ENCODE measurements at regions not wholly inside any gene's neighbourhood (a gene's known extent, or its start where the extent isn't known, plus 50 kb on each side); places are given as distances from the start of the nearest gene placed in this dataset.

DNA sequence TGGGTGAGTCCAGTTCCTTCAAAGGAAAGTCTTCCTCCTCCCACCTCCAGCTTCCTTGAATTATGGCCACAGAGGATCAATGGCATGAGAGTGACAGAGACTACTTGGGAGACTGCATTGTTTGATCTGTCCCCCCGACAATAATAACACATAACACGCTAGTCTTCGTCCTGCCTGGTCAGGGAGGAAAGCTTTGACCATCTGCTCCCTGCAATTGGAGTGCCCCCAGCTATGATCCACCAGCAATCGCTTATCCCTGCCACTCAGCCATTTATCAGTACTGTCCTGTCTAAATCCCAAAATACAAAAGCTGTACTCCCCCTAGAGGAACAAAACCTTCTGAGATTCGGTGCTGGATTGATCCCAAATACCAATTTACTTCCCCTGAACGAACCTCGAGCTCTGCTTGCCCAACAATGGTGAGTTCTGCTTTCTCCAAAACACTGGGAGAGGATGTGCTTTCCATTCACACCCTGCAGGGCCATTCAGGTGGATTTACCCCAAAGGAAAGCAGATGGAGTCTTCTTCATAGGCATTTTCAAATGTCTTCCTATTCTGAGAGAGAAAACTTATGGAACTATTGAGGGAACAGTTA lies 466.7 kb downstream of the TSHZ3 start:
- no peaks in the 10 kb centered on the region for H3K36me3 ChIP-seq
- H3K27me3 ChIP-seq: no peaks in the 10 kb centered on the region
- H3K4me1 ChIP-seq: peaks cover 10% of the 10 kb centered on the region
- TF ChIP-seq POLR2AphosphoS5 (IDR thresholded peaks at IDR 0.05): no peak
- TF ChIP-seq POLR2A (IDR thresholded peaks at IDR 0.05): no peak
- no peak for TF ChIP-seq EP300 (IDR thresholded peaks at IDR 0.05)
- no peak overlapping the region for H3K27ac ChIP-seq
- 56% methylated on average over 7 of the region's 7 CpGs for WGBS
- no peaks in the 10 kb centered on the region for H3K9me3 ChIP-seq
- DNase-seq (ENCODE audit: low spot score in 2 of 2): no peak
- H3K4me3 ChIP-seq: no peak overlapping the region

GRCh38 chr19:30881930-30882329 lies 467.3 kb downstream of the TSHZ3 start:
- H3K36me3 ChIP-seq: no peaks in the 10 kb centered on the region
- H3K27me3 ChIP-seq: no peaks in the 10 kb centered on the region
- DNase-seq (ENCODE audit: low spot score in 2 of 2): no peak
- H3K4me1 ChIP-seq: peaks cover 10% of the 10 kb centered on the region
- H3K9me3 ChIP-seq: no peaks in the 10 kb centered on the region
- no peak for TF ChIP-seq POLR2A (IDR thresholded peaks at IDR 0.05)
- no peak for TF ChIP-seq CTCF (IDR thresholded peaks at IDR 0.05)
- TF ChIP-seq POLR2AphosphoS5 (IDR thresholded peaks at IDR 0.05): no peak
- no peak overlapping the region for H3K27ac ChIP-seq
- WGBS: 34% methylated on average over 2 of the region's 2 CpGs
- H3K4me3 ChIP-seq: no peak overlapping the region

DNA sequence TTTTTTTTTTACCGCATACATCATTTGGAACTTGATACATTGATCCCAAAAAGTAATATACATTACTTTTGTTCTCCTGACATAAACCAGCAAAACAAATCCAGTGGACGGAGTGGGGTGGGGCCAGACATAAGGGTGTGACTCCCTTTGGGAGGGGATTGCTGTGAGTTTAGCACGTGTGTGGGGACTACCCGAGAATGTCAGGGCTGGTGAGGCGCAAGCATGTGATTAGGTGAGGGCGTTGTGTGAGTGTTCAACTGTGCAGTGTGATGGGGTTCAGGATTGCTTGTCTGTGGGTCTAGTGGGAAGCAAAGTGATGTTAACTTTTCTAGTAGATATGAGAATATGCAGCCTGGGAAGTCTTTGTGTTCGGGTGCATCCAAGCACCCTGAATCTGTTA lies 468.0 kb downstream of the TSHZ3 start:
- Histone ChIP-seq H3K27ac (no peak overlapping the region), H3K27me3 (no peaks in the 10 kb centered on the region), H3K9me3 (no peaks in the 10 kb centered on the region), H3K4me1 (peaks cover 10% of the 10 kb centered on the region), H3K4me3 (no peak overlapping the region), H3K36me3 (no peaks in the 10 kb centered on the region)
- no peak for DNase-seq (ENCODE audit: low spot score in 2 of 2)
- WGBS: 70% methylated on average over 7 of the region's 7 CpGs
- no peak for TF ChIP-seq EP300 (IDR thresholded peaks at IDR 0.05)
- no peak for TF ChIP-seq POLR2AphosphoS5 (IDR thresholded peaks at IDR 0.05)
- no peak for TF ChIP-seq POLR2A (IDR thresholded peaks at IDR 0.05)
- TF ChIP-seq CTCF (IDR thresholded peaks at IDR 0.05): no peak

GRCh38 chr19:30880551-30880950 lies 468.7 kb downstream of the TSHZ3 start:
- H3K4me3 ChIP-seq: no peak overlapping the region
- 75% methylated on average over 4 of the region's 4 CpGs for WGBS
- H3K27ac ChIP-seq: no peak overlapping the region
- peaks cover 10% of the 10 kb centered on the region for H3K4me1 ChIP-seq
- H3K36me3 ChIP-seq: no peaks in the 10 kb centered on the region
- no peaks in the 10 kb centered on the region for H3K27me3 ChIP-seq
- H3K9me3 ChIP-seq: no peaks in the 10 kb centered on the region
- no peak for DNase-seq (ENCODE audit: low spot score in 2 of 2)
- no peak for TF ChIP-seq CTCF (IDR thresholded peaks at IDR 0.05)
- TF ChIP-seq EP300 (IDR thresholded peaks at IDR 0.05): no peak
- no peak for TF ChIP-seq POLR2AphosphoS5 (IDR thresholded peaks at IDR 0.05)
- TF ChIP-seq POLR2A (IDR thresholded peaks at IDR 0.05): no peak

- TF ChIP-seq EP300 (IDR thresholded peaks at IDR 0.05): no peak
- TF ChIP-seq POLR2AphosphoS5 (IDR thresholded peaks at IDR 0.05): no peak
- no peak for TF ChIP-seq POLR2A (IDR thresholded peaks at IDR 0.05)
- TF ChIP-seq CTCF (IDR thresholded peaks at IDR 0.05): no peak
- Histone ChIP-seq H3K36me3 (no peaks in the 10 kb centered on the region), H3K9me3 (no peaks in the 10 kb centered on the region), H3K27me3 (no peaks in the 10 kb centered on the region), H3K4me1 (peaks cover 10% of the 10 kb centered on the region), H3K4me3 (no peak overlapping the region), H3K27ac (no peak overlapping the region)
- no peak for DNase-seq (ENCODE audit: low spot score in 2 of 2)
- 68% methylated on average over 4 of the region's 4 CpGs for WGBS
Measured at GRCh38 chr19:30880151-30880550, 469.1 kb downstream of the TSHZ3 start.

- no peak for DNase-seq (ENCODE audit: low spot score in 2 of 2)
Measured at GRCh38 chr19:30879736-30880135, 469.5 kb downstream of the TSHZ3 start.

More at GRCh38 chr19:30879736-30880135, 469.5 kb downstream of the TSHZ3 start:
- no peaks in the 10 kb centered on the region for H3K36me3 ChIP-seq
- no peak for TF ChIP-seq CTCF (IDR thresholded peaks at IDR 0.05)
- no peak for TF ChIP-seq POLR2A (IDR thresholded peaks at IDR 0.05)
- no peak for TF ChIP-seq EP300 (IDR thresholded peaks at IDR 0.05)
- TF ChIP-seq POLR2AphosphoS5 (IDR thresholded peaks at IDR 0.05): no peak
- peaks cover 10% of the 10 kb centered on the region for H3K4me1 ChIP-seq
- no peak overlapping the region for H3K4me3 ChIP-seq
- H3K27ac ChIP-seq: no peak overlapping the region
- no peaks in the 10 kb centered on the region for H3K9me3 ChIP-seq
- WGBS: 82% methylated on average over 3 of the region's 3 CpGs
- no peaks in the 10 kb centered on the region for H3K27me3 ChIP-seq
